Stimulated activated CD4-positive, alpha-beta T cell treated with anti-CD3 and anti-CD28 coated beads, Interleukin-15, amount 100 ng/mL, for 48 hours (primary cell): ENCODE measurements at regions not wholly inside any gene's neighbourhood (a gene's known extent, or its start where the extent isn't known, plus 50 kb on each side); places are given as distances from the start of the nearest gene placed in this dataset.
"Not testable (repeated sequence)": the region's sequence is repeated elsewhere in the genome, so short reads cannot be mapped to it uniquely, and the experiment has no call there.

ENCODE experiments used
- DNase-seq, 2 donors: peaks; one replicate each; pipeline ENCODE4 v3.0.0-alpha.2; 2020; ENCODE audit warnings: low read depth in 2 of 2

DNA sequence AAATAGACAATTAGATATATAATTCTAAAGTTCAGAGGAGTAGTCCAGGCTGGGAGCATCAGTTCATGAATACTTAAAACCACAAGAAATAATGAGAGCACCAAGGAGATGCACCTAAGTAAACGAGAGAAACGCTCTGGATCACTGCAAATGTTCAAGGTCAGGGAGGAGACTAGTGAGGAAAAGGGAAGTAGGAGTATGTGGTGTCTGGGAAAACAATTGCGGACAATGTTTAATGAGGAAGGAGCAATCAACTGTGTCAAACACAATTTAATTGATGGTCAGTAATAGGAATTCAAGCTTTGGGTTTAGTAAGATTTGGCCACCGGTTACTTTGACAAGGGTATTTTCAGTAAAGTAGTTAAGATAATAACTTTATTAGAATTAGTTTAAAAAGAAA, 652.2 kb downstream of the DACH1 start:
- DNase-seq: no peak

DNA sequence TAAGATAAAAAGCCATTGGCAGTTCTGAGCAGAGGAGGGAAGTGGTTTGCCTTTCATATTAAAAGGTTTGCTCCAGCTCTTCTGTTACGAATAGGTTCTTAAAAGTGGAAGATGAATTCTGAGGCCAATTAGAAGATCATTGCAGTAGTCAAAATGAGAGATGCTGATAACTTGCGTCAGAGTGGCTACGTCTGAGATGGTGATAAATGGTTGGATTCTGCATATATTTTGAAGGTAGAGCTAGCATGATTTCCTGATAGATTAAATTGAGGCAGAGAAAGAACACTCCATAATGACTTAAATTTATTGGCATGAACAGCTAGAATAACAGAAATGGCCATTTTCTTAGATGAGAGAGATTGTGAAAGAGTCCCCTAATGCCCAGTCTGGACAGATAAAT, 652.6 kb downstream of the DACH1 start:
- no peak for DNase-seq

GRCh38 chr13:71213252-71213821, 653.7 kb downstream of the DACH1 start:
- DNase-seq: no peak

DNA sequence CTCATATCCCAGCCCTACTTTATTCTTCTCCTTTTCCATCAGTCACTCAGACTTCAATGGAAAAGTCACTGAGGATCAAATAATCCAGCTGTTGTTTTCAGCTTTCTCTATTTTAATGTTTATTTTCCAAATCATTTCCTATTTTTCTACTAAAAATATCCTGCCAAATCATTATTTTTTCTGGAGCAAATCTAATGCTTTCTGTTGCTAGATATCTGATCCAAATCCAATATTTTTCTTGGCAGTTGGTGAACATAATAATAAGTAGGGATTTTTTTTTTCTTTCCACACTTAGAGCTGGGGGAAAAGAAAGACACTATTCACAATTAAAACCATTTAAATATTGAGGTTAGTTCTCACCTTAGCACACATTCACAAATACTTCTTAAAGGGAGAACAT, 656.1 kb downstream of the DACH1 start:
- no peak for DNase-seq

DNA sequence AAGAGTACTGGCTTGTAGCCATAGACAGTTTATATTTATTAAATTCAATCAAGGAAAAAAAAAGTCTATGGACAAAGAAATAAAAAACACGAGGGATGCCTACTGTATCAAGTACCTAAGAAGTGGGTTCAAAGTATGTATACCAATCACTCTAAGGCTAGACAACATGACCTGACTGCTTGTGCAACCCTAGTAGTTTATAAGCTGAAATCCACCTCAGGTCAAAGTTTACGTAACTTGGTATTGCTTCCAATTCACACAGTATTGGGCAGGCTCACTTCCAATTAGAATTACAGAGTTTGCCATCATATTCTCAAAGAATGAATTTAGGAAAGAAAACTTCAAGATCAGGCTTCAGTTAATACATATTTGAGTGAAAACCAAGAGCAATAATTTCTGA, 657.8 kb downstream of the DACH1 start:
- no peak for DNase-seq

- DNase-seq: not testable (repeated sequence)
Observed at GRCh38 chr13:71184583-71184982, 682.4 kb downstream of the DACH1 start.

- not testable (repeated sequence) for DNase-seq
Observed at GRCh38 chr13:71183352-71183751, 683.7 kb downstream of the DACH1 start.

- no peak for DNase-seq
Observed at GRCh38 chr13:71171740-71172139, 695.3 kb downstream of the DACH1 start.

GRCh38 chr13:71169180-71169579, 697.8 kb downstream of the DACH1 start:
- DNase-seq: no peak

DNA sequence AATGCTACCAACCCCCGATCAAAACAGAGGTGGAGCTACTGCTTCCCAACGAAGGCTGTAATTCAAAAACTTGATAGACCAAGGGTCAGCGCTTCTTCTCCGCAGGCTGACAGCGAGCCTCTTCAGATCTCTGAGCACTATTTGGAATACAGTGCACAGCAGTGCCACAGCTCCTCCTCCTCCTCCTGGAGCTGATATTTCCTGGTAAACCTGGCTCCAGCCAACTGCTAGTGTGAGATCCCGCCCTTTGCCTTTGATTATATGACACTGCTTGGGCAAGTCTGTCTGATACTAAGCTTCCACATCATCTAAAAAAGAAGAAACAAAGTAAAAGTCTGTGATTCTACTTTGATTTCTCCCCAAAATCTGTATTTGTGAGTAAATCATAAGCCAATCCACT, 710.5 kb downstream of the DACH1 start:
- no peak for DNase-seq

DNA sequence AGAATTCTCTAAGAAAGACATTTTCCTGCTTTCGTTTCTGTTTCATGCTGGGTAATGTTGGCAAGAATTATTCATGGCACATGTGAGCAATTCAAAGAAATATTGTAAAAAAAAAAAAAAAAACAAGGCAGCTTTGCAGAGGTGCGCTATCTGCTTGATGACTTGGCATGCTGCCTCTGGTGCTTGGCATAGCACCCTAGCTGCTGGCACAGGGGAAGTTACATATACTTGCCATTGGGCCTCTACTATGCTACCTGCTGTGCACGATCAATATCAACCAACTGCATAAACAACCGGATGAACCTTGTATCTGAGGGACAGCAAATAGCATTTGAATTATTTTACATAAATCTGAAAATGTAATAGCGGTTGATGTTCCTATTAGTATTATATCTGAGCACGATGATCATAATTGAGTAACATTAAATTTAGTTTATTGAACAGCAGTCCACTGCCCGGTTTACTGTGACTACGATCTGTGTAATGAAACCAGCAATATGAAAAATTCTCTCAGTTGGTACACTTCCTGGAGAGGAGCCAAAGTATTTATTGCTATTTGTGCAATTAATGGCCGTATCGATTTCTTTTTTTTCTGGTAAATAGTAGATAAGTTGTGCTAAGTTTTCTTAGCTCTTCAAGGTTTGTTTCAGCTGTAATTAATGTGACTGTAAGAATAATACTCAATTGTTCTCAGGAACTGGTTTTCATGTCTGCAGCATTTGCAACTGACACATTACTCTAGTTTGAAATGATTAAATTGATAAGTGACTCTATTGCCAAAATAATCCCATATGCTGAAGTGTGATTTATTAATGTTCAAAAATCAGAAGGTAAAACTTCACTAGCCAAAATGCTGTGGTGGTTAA, 717.3 kb downstream of the DACH1 start:
- no peak for DNase-seq

DNA sequence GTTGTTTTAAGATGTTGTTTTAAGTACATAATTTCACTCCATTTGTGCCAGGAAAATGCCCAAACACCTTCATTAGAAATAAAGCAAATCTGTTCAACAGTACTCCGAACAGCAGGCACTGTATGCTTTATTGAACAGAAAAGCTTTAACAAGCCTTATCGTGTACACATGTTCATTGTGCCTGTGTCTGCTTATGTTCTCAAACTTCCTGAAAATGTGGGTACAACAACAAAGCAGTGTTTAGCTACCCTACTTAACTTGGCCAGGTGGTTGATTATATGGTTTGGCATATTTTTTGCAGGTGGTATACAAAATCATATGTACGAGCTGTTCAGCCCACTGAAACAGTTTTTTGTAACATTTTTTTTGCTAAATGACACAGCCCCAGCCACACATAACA, 718.0 kb downstream of the DACH1 start:
- no peak for DNase-seq

DNA sequence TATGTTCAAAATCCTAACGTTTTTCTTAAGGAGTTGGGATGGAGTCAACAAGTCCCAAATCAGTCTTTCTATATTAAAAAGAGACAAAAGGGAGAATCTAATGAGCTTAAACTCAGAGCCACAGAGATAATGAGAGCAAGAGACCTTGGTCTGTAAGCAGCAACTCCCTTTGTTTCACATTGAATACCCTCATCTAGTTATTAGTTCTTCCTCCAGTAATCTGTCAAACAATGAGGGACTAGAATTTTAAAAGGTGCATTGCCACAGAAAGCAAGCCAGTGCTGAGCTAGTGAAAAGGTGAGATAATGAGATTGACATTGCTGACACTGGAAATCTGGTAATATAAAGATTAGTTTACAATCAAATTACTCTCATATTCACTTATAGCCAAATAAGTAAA, 718.6 kb downstream of the DACH1 start:
- no peak for DNase-seq

DNA sequence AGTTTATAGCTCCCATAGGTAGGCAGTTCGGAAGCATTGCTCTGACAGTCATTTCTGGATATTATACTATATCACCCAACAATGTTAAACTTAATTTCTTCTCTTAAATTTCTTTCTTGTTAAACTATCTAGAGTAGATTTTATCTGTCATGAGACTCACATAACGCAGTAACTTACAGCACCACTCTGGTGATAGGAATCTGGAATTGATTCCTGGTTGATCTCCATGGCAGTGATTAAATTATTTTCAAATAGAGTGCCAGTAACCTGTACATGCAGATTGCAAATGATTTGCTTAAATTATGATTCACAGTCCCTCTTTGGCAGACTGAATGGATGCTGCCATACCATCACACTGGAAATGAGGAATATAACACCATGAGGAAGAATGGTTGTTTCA, 722.1 kb downstream of the DACH1 start:
- DNase-seq: no peak

- DNase-seq: no peak
Observed at GRCh38 chr13:71137101-71137500, 729.9 kb downstream of the DACH1 start.

DNA sequence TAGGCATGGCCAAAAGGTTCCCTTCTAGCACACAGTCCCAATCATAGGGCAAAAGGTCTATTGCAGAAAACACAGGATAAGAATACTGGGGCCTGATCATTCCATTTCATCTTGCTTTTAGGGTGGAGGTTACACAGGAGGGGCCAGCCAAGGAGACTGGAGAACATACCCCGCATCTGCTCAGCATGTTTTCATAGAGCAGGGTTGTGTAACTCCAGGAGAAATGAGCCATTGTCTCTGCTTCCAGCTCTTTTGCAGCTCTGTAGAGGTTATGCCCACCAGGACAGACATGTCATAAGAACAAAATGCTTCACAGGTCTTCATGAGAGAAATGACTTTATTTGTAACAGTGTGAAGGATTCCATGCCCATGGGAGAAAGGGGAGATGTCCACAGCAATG, 742.8 kb downstream of the DACH1 start:
- no peak for DNase-seq

DNA sequence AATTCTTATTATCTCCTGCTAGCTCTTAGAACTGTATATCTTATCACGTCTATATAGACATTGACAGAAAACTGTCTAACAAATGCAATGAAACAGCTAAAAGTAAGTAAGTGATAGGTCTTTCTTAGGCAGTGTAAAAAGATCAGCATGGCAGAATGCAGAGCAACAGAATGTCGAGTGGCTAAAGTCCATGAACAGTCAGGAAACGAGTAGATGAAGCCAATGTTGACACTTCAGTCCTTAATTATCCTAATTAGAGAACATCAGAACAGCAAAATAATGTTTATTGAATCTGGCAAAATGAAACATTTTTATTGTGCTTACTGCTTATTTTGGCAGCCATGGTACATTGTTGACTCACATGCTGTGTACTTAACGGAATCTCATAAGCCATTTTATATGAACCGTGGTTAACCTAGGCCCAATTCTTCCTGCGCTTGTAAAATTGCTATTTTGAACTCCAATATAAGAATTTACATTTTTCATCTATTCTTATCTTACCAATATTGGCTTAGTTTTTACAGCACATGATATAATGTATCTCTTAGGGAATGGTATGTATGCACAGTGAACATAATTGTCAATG, 748.1 kb downstream of the DACH1 start:
- DNase-seq: no peak

DNA sequence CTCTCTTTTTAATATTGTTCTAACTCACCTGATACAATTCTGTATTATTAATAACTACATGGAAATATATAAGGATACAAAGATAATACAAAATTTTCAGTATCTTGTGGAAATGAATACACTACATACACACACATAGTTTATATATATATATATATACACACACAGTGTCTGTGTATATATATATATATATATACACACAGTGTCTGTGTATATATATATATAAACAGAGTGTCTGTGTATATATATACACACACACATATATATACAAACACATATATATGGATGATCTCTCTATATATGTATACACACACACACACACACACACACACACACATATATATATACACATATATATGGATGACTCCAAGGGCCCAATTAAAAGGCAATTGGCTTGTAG, 749.1 kb downstream of the DACH1 start:
- no peak for DNase-seq

GRCh38 chr13:71115301-71115700, 751.7 kb downstream of the DACH1 start:
- DNase-seq: no peak

DNA sequence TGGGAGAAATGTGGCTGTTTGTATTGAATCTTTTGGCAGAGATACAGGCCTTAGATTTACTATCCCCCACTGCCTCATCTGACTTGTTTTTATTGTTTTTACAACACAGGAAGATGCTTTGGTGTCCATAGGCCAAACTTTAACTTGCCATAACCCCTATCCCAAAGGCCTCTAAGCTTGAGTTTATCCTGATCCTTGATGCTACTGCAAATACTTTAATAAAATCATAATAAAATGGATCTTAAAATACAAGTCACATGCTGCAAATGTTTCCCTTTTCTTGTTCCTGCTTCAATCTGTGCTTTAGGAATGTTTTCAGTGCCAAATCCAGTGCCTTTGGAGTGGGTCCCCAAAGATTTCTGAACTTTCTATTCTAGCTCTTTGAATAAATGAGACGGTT, 770.6 kb downstream of the DACH1 start:
- DNase-seq: no peak

GRCh38 chr13:71090990-71091389, 776.0 kb downstream of the DACH1 start:
- no peak for DNase-seq

DNA sequence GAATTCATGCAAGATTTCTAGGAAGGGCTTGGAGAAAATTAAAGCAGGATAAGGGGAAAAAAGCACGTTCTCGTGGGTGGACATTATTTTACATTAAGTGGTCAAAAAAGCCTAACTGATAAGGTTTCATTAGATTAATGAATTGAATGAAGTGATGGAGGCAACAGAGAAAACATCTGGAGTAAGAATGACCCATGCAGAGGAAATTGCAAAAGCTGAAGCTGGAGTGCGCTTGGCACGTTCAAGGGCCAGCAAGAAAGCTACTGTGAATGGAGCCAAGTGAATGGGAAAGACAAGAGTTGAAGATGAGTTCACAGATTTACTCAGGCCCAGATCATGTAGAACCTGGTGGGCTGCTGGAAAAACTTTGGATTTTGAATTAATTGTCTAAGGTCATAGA, 777.9 kb downstream of the DACH1 start:
- DNase-seq: no peak

DNA sequence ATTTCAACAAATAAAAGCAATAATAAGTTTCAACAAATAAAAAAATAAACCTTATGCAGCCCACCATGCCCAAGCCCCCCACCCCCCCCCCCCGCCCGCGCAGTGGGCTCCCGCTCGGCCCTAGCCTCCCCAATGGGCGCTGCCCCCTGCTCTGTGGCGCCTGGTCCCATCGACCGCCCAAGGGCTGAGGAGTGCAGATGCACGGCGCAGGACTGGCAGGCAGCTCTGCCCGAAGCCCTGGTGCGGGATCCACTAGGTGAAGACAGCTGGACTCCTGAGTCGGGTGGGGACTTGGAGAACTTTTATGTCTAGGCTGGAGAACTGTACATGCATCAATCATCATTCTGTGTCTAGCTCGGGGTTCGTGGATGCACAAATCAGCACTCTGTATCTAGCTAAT, 779.6 kb downstream of the DACH1 start:
- DNase-seq: no peak
